ENCODE measurements at regions not wholly inside any gene's neighbourhood (a gene's known extent, or its start where the extent isn't known, plus 50 kb on each side); places are given as distances from the start of the nearest gene placed in this dataset.

- TF ChIP-seq POLR2AphosphoS5 (IDR thresholded peaks at IDR 0.05; ENCODE audit: low read depth, low read length) (no peak), YY1 (IDR thresholded peaks at IDR 0.05; ENCODE audit: low read depth, low read length) (no peak), EP300 (IDR thresholded peaks at IDR 0.05; ENCODE audit: borderline replicate concordance in 1 of 2, low read depth in 2 of 2, low read length in 2 of 2) (no peak), NRF1 (IDR thresholded peaks at IDR 0.05; ENCODE audit: low read depth, low read length) (no peak), CTCF (IDR thresholded peaks at IDR 0.05; ENCODE audit: control extremely low read depth in 1 of 3, insufficient read depth in 1 of 3, low read depth in 1 of 3, low read length in 3 of 3) (no peak), ATF2 (IDR thresholded peaks at IDR 0.05; ENCODE audit: low read length) (no peak), EZH2 (IDR thresholded peaks at IDR 0.05; ENCODE audit: low read depth, low read length, severe bottlenecking) (no peak), POLR2A (IDR thresholded peaks at IDR 0.05; ENCODE audit: control extremely low read depth in 1 of 2, low read depth in 2 of 2, low read length in 2 of 2) (no peak), CEBPB (IDR thresholded peaks at IDR 0.05; ENCODE audit: low read depth, low read length) (no peak), GTF2F1 (IDR thresholded peaks at IDR 0.05; ENCODE audit: borderline replicate concordance, low read depth, low read length) (no peak)
Measured at GRCh38 chr11:22521226-22521625, 104.4 kb downstream of the FANCF start.

Measured in H1 (cell line).